ENCODE measurements at regions not wholly inside any gene's neighbourhood (a gene's known extent, or its start where the extent isn't known, plus 50 kb on each side); places are given as distances from the start of the nearest gene placed in this dataset.
"Not testable (repeated sequence)": the region's sequence is repeated elsewhere in the genome, so short reads cannot be mapped to it uniquely, and the experiment has no call there.

GRCh38 chr7:91459539-91459938, 195.3 kb downstream of the FZD1 start:
- no peak for DNase-seq (ENCODE audit: low read depth)

GRCh38 chr7:91462316-91462715, 198.1 kb downstream of the FZD1 start:
- no peak for DNase-seq (ENCODE audit: low read depth)

GRCh38 chr7:91463330-91463729, 199.1 kb downstream of the FZD1 start:
- DNase-seq (ENCODE audit: low read depth), result no peak

GRCh38 chr7:91465595-91466061, 201.4 kb downstream of the FZD1 start:
- no peak for DNase-seq (ENCODE audit: low read depth)

- no peak for DNase-seq (ENCODE audit: low read depth)
Observed at GRCh38 chr7:91468256-91468655, 204.0 kb downstream of the FZD1 start.

GRCh38 chr7:91473619-91474018, 209.4 kb downstream of the FZD1 start:
- DNase-seq (ENCODE audit: low read depth), result no peak

- DNase-seq (ENCODE audit: low read depth), result no peak
Observed at GRCh38 chr7:91474074-91474473, 209.8 kb downstream of the FZD1 start.

- DNase-seq (ENCODE audit: low read depth), result not testable (repeated sequence)
Observed at GRCh38 chr7:91480470-91480869, 216.2 kb downstream of the FZD1 start.

GRCh38 chr7:91491868-91492267, 227.6 kb downstream of the FZD1 start:
- no peak for DNase-seq (ENCODE audit: low read depth)

GRCh38 chr7:91492317-91492716, 228.1 kb downstream of the FZD1 start:
- no peak for DNase-seq (ENCODE audit: low read depth)

- no peak for DNase-seq (ENCODE audit: low read depth)
Observed at GRCh38 chr7:91492773-91493172, 228.5 kb downstream of the FZD1 start.

GRCh38 chr7:91494450-91494849, 230.2 kb downstream of the FZD1 start:
- DNase-seq (ENCODE audit: low read depth), result no peak

GRCh38 chr7:91496251-91496820, 232.1 kb downstream of the FZD1 start:
- no peak for DNase-seq (ENCODE audit: low read depth)

- DNase-seq (ENCODE audit: low read depth), result not testable (repeated sequence)
Observed at GRCh38 chr7:91497277-91497676, 233.0 kb downstream of the FZD1 start.

GRCh38 chr7:91503934-91504555, 239.8 kb downstream of the FZD1 start:
- DNase-seq (ENCODE audit: low read depth), result no peak

GRCh38 chr7:91504919-91505318, 240.7 kb downstream of the FZD1 start:
- DNase-seq (ENCODE audit: low read depth), result no peak

GRCh38 chr7:91506966-91507365, 242.7 kb downstream of the FZD1 start:
- not testable (repeated sequence) for DNase-seq (ENCODE audit: low read depth)

- DNase-seq (ENCODE audit: low read depth), result not testable (repeated sequence)
Observed at GRCh38 chr7:91511861-91512260, 247.6 kb downstream of the FZD1 start.

GRCh38 chr7:91512958-91513357, 248.7 kb downstream of the FZD1 start:
- no peak for DNase-seq (ENCODE audit: low read depth)

- DNase-seq (ENCODE audit: low read depth), result no peak
Observed at GRCh38 chr7:91514591-91514990, 250.4 kb downstream of the FZD1 start.

- DNase-seq (ENCODE audit: low read depth), result no peak
Observed at GRCh38 chr7:91515961-91516360, 251.7 kb downstream of the FZD1 start.

GRCh38 chr7:91517201-91517785, 253.1 kb downstream of the FZD1 start:
- peak; percentile 48 for DNase-seq (ENCODE audit: low read depth)

- no peak for DNase-seq (ENCODE audit: low read depth)
Observed at GRCh38 chr7:91518058-91518457, 253.8 kb downstream of the FZD1 start.

All from forelimb muscle (tissue), 1 donor.